ENCODE measurements at regions not wholly inside any gene's neighbourhood (a gene's known extent, or its start where the extent isn't known, plus 50 kb on each side); places are given as distances from the start of the nearest gene placed in this dataset.

DNA sequence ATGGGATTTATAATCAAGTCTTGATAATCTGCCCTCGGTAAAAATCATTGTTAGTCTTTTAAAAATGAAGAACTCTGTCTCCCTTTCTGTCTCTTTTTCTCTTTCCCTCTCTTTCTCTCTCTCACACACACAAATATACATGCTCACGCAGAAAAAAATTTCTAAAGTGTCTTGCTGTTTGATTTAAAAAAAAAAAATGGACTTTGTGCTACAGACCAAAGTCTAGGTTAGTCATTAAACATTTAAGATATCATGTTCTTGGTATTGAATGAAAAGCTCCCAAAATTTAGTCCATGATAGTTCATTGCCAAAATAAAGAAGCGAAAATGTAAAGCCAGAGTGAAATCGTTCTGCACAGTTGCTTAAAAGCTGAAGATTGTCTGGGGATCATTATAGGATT lies 665.8 kb downstream of the SORCS1 start:
- H3K27ac ChIP-seq (ENCODE audit: low read depth, low read length), result no peak overlapping the region
- H3K9me3 ChIP-seq (ENCODE audit: low read depth, low read length), result no peaks in the 10 kb centered on the region
- H2AFZ ChIP-seq (ENCODE audit: low read length), result no peak overlapping the region
- TF ChIP-seq CTCF (IDR thresholded peaks at IDR 0.05; ENCODE audit: extremely low read depth, low read depth, low read length), result no peak
- H3K4me2 ChIP-seq (ENCODE audit: insufficient read depth, low read length), result no peak overlapping the region
- H3K79me2 ChIP-seq (ENCODE audit: insufficient read depth, low read length), result no peaks in the 10 kb centered on the region
- H3K27me3 ChIP-seq (ENCODE audit: insufficient read depth, low read length), result no peaks in the 10 kb centered on the region
- no peak for DNase-seq (ENCODE audit: insufficient read length, low spot score, missing footprints)
- H3K4me1 ChIP-seq (ENCODE audit: insufficient read depth, low read length), result no peaks in the 10 kb centered on the region
- no peaks in the 10 kb centered on the region for H4K20me1 ChIP-seq (ENCODE audit: insufficient read depth, low read length)
- H3K36me3 ChIP-seq (ENCODE audit: insufficient read depth, low read length), result no peaks in the 10 kb centered on the region
- H3K4me3 ChIP-seq (ENCODE audit: insufficient read depth, low read length), result no peak overlapping the region

- Histone ChIP-seq H3K79me2 (ENCODE audit: insufficient read depth, low read length) (no peaks in the 10 kb centered on the region), H3K4me3 (ENCODE audit: insufficient read depth, low read length) (no peak overlapping the region), H3K27ac (ENCODE audit: low read depth, low read length) (no peak overlapping the region), H3K27me3 (ENCODE audit: insufficient read depth, low read length) (no peaks in the 10 kb centered on the region), H2AFZ (ENCODE audit: low read length) (no peak overlapping the region), H3K4me2 (ENCODE audit: insufficient read depth, low read length) (no peak overlapping the region), H3K9me3 (ENCODE audit: low read depth, low read length) (no peaks in the 10 kb centered on the region), H4K20me1 (ENCODE audit: insufficient read depth, low read length) (no peaks in the 10 kb centered on the region), H3K4me1 (ENCODE audit: insufficient read depth, low read length) (no peaks in the 10 kb centered on the region), H3K36me3 (ENCODE audit: insufficient read depth, low read length) (no peaks in the 10 kb centered on the region)
- no peak for DNase-seq (ENCODE audit: insufficient read length, low spot score, missing footprints)
- TF ChIP-seq CTCF (IDR thresholded peaks at IDR 0.05; ENCODE audit: extremely low read depth, low read depth, low read length), result no peak
Measured at GRCh38 chr10:106495931-106496330, 668.6 kb downstream of the SORCS1 start.

DNA sequence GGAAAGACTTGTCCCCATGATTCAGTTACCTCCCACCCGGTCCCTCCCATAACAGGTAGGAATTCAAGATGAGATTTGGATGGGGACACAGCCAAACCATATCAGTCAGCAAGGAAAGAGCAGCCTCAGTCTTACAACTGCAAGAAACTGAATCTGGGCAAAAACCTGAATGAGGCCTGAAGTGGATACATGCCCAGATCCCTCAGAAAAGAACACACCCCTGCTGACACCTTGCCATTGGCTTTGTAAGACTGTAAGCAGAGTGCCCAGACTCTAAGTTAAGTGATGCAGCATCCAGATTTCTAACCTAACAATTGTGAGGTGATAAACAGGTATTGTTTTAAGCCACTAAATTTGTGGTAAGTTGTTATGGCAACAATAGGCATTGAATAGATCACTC lies 670.8 kb downstream of the SORCS1 start:
- no peak for DNase-seq (ENCODE audit: insufficient read length, low spot score, missing footprints)
- TF ChIP-seq CTCF (IDR thresholded peaks at IDR 0.05; ENCODE audit: extremely low read depth, low read depth, low read length), result no peak
- Histone ChIP-seq H3K4me1 (ENCODE audit: insufficient read depth, low read length) (no peaks in the 10 kb centered on the region), H3K27me3 (ENCODE audit: insufficient read depth, low read length) (no peaks in the 10 kb centered on the region), H2AFZ (ENCODE audit: low read length) (no peak overlapping the region), H3K9me3 (ENCODE audit: low read depth, low read length) (no peaks in the 10 kb centered on the region), H3K4me2 (ENCODE audit: insufficient read depth, low read length) (no peak overlapping the region), H3K4me3 (ENCODE audit: insufficient read depth, low read length) (no peak overlapping the region), H3K79me2 (ENCODE audit: insufficient read depth, low read length) (no peaks in the 10 kb centered on the region), H3K36me3 (ENCODE audit: insufficient read depth, low read length) (no peaks in the 10 kb centered on the region), H3K27ac (ENCODE audit: low read depth, low read length) (no peak overlapping the region), H4K20me1 (ENCODE audit: insufficient read depth, low read length) (no peaks in the 10 kb centered on the region)

DNA sequence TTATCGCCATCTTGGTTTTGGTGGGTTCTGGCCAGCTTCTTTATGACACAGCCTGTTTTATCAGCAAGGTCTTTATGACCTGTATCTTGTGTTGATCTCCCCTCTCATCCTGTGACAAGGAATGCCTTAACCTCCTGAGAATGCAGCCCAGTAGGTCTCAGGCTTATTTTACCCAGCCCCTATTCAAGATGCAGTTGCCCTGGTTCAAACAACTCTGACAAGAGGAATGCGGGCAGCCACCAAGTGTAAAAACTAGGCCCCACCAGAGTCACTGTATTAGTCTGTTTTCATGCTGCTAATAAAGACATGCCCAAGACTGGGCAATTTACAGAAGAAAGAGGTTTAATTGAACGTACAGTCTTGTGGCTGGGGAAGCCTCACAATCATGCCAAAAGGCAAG lies 671.3 kb downstream of the SORCS1 start:
- no peak for TF ChIP-seq CTCF (IDR thresholded peaks at IDR 0.05; ENCODE audit: extremely low read depth, low read depth, low read length)
- no peaks in the 10 kb centered on the region for H3K27me3 ChIP-seq (ENCODE audit: insufficient read depth, low read length)
- no peak for DNase-seq (ENCODE audit: insufficient read length, low spot score, missing footprints)

More for the DNA sequence above, 671.3 kb downstream of the SORCS1 start:
- Histone ChIP-seq H4K20me1 (ENCODE audit: insufficient read depth, low read length) (no peaks in the 10 kb centered on the region), H3K79me2 (ENCODE audit: insufficient read depth, low read length) (no peaks in the 10 kb centered on the region), H2AFZ (ENCODE audit: low read length) (no peak overlapping the region), H3K27ac (ENCODE audit: low read depth, low read length) (no peak overlapping the region), H3K4me1 (ENCODE audit: insufficient read depth, low read length) (no peaks in the 10 kb centered on the region), H3K4me2 (ENCODE audit: insufficient read depth, low read length) (no peak overlapping the region), H3K9me3 (ENCODE audit: low read depth, low read length) (no peaks in the 10 kb centered on the region), H3K36me3 (ENCODE audit: insufficient read depth, low read length) (no peaks in the 10 kb centered on the region), H3K4me3 (ENCODE audit: insufficient read depth, low read length) (no peak overlapping the region)
